ENCODE measurements at regions not wholly inside any gene's neighbourhood (a gene's known extent, or its start where the extent isn't known, plus 50 kb on each side); places are given as distances from the start of the nearest gene placed in this dataset.

DNA sequence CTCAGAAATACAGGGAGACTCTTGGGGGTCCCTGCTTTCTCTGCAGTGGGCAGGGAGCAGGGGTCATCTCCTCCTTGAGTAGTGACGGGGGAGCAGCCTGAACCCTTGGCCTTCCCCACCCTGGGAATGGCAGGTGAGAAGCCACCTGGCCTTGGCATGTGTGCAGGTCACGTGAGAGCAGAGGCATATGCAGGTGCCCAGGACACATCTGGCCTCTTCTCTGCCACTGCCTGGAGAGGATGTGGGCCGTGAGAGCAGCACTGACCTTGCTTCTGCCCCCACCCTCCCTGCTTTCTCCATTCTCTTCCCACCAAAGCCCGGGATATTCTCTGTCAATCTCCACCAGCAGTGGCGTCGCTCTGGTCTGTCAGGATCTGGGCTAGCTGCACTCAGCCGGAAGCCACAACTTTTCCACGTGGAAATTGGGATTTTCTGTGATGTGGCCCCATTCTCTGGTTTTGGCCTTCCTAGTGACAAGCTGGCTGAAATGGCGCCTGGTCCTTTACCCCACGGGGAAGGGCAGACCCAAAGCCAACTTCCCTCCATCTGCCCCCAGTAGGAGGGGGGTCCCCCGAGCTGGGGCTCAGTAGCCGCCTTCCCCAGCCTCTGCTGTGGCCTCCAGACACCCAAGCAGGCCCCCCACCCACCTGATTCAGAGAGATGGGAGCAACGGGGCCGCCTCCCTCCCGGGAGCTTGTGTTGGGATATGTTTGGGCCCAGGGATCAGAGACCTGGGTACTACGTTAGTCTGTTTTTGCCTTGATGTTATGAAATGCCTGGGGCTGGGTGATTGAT is 70.4 kb upstream of the FCN1 start:
- DNase-seq: no peak

DNA sequence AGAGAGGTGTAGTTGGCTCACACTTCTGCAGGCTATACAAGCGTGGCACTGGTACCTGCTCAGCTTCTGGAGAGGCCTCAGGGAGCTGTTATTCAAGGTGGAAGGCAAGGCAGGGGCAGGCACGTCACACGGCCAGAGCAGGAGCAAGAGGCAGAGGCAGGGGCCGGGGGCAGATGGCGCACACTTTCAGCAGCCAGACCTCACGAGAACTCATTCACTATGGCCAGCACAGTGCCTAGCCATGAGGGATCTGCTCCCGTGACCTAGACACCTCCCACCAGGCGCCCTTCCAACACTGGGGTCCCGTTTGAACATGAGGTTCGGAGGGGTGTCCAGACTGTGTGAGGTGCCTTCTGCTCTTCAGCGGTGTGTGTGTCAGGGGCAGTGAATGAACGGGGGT is 71.0 kb upstream of the FCN1 start:
- DNase-seq: no peak

DNA sequence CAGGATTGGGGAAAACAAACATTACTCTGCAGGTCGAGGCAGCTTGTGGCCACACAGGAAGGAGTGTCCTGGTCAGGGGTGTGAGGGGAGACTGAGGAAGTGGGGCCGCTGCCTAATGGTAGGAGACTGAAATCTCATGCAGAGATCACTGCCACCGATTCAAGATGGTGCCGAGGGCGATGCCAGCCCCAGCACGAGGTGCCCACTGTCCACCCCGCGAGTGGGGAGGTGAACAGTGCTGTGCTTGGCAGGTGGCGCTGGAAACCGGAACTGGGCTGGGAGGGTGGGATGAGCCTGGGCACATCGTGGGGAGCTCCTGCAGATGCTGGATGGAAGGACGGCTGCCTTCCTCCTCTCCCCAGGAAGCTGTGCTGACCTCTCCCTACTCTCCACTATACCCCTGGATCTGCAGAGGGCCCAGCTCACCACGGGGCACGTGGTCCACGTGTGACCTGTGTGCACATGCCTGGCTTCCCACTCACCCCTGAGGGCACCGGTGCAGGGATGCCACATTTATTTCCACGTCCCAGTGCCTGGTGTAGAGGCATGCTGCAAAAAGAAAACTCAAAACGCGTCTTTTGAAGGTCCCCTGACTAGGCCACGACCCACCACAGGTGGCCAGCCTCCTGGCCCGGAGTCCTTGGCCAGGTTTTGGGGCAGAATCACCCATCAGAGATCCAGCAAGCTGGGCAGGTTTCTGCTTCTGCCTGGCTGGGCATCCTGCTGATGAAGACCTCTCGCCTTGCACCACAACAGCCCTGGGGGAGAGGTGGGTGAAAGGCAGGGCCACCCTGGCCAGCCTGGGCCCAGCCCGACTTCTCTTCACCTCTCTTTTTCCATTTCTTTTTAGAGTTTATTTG is 71.7 kb upstream of the FCN1 start:
- DNase-seq: no peak

DNA sequence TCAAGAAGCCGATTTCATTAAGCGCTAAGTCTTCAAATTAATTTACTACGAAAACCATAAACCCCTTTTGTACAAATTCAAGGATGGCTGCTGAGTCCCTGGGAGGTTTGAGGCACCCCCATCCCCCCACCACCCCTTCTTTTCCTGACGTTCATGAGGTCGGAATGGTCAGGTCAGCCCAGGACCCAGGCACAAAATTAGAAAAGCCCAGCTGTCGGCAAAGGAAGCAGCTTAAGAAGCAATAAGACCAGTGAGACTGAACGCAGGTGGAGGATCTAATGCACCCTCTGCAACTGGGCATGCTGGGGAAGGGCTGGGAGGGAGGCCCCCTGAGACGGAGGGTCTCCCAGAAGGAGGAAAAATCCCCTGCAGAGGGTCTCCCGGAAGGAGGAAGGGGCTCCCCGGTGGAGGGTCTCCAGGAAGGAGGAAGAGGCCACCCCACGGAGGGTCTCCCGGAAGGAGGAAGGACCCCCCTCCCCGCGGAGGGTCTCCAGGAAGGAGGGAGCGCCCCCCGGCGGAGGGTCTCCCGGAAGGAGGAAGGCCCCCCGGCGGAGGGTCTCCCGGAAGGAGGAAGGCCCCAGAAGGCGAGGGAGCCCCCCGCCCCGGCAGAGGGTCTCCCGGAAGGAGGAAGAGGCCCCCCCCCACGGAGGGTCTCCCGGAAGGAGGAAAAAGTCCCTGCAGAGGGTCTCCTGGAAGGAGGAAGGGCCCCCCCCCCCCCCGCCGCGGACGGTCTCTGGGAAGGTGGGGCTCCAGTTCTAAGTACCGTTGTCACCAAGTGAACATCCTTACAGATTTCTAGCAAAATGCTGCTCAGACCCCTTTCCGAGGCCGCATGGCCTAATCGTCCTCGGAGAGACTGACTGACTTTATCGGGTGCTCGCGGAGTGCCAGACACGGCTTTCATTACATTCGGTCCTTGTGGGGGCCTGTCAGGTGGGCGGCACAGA is 74.4 kb upstream of the FCN1 start:
- no peak for DNase-seq

DNA sequence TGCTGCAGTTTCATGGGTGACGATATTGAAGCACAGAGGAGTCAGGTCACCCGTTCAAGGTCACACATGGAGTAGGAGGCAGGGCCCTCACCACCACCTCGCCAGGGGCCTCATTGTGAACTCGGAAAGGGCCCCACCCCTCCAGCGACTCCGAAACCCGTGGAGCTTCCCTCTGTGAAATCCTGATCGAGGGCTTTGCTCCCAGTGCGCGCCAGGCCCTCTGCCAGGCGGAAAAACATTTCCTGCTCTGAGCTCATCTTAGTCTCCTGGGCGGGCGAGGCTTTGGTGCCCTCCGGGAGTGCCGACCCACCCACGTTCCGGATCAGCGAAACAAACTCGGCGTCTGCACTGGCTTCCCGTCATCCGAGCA is 75.0 kb upstream of the FCN1 start:
- DNase-seq: no peak

DNA sequence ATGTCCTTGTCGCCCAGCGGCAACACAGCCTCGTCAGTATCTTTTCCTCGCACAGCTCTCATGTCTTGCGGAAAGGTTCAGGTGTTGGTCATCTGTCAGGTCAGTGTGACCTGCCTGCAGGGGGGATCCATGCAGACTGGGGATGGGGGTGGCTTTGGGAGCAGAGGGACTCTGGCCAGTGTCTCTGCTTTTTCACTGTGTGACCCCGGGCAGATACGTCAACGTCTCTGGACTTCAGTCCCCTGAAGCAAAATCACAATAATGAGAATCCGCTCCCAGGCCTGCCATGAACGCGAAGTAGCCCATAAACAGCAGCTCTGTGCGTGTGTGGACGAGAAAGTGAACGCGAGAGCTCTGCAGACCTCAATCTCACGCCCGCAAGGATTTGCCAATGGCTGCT is 75.7 kb upstream of the FCN1 start:
- DNase-seq: no peak

DNA sequence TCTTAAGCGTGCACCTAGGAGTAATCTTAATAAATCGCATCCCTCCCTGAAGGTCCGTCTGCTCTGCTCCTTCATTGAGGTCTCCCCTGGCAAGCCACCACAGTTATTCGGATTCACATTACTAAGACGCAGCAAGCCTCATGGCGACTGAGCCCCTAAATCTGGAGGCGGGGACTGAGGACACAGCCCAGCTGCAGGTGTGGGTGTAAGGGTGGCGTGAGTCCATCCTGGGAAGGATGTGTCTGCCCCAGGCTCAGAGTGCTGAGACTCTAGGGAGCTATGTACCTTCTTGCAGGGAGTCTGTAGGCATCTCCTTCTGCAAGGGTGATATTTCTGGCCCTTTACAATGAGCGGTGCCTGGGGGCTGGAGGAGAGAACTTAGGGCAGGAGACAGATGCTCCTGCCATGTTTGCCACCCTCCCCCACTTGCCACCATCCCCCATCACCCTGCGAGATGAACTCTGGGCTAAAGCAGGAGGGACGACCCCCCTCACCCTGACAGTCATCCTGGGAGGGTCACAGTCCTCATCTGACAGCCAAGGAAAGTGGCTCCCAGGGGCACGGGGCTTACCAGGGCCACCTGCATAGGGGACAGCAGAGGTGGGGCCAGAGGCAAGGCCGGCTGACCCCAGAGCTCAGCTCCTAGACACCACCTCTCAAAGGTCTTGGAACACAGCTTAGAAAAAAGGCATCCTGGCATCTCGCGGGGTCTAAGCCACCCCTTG is 76.4 kb upstream of the FCN1 start:
- DNase-seq: no peak

DNA sequence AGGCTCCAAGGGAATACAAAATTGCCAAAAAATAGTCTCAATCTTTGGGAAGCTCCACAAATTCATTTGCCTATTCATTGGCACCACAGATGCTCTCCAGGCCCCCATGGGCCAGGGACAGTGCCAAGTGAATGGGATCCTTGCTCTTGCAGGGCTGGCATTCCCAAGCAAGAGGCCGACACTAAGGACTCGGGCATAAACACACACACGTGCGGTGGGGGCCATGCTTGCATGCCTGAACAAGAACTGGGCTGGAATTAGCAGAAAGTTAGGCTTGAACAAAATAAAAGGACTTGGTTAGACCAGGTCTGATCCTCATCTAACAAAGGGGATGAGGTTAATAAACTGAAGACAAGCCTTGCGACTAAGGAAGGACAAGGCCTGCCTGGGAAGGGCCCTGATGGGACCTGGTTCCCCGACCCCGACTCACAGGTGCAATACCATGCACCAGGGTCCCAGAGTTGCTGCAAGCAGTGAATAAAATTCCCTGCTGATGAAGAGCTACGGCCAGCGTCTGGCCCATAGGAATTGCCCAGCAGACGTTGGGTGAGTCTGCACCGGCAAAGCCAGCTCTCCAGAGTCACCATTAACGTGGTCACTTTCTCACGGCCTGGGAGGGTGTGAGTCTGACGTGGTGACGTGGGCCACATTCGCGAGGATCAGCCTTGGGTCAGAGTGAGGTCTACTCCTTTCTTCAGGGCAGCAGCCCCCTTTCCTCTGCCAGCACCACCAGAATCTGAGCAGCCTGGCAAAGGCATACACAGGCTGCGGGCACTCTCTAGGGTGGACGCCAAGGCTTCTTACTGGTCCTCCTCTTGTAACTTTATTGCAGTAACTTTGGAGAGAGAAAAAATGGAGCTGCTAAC is 77.4 kb upstream of the FCN1 start:
- DNase-seq: no peak

DNA sequence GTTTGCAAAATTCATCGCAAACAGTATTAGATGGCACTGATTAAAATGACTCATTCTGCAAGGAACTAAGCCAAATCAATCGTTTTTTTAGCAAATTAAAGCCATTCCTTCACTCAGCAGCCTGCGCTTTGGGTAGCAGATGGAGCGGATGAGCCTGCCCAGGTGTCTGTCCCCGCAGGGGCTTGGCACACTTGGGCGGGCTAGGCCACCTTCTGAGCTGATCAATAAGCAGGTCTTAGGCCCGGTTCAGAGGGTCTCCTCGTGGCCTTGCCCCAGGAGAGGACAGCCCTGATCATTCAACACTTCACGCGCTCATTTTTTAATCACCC is 78.0 kb upstream of the FCN1 start:
- DNase-seq: no peak

DNA sequence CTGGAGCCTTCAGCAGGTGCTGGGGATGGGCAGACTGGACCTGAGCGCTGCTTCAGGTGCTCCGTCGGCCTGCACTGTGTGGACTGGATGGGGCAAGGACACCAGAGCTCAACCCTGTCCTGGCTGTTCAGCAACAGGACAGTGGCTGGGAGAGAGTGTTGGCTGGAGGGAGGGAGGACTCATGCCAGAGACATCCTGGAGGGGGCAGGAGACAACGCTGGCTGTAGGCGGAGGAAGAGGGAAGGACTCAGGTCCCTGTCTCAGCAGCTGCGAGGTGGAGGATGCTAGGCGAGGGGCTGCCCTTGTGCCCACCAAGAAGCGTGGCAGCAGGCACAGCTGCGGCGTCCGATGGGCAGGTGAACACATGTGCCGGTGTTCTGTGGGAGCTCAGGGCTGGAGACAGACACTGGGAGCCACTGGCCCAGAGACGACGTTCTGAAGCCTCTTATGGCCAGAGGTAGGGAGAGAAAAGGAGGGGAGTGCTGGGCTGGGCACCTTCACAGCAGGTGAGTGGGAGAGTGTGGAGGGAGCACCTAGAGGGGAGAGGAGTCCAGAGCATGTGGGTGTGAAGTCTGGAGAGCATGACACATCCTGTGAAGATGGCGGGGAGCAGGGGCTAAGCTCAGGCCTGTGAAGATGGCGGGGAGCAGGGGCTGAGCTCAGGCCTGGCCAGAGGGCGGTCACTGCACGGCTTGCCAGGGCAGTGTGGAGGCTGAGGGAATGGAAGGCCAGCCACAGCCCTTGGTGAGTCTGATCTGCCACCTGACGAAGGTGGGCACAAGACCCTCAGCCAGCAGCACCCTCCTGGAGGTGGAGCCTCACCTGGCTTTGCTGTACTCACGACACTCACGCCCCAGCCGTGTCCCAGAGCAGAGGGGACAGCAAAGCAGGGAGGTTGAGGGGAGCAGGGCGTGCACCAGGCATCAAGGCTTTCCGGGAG is 79.1 kb upstream of the FCN1 start:
- DNase-seq: no peak

DNA sequence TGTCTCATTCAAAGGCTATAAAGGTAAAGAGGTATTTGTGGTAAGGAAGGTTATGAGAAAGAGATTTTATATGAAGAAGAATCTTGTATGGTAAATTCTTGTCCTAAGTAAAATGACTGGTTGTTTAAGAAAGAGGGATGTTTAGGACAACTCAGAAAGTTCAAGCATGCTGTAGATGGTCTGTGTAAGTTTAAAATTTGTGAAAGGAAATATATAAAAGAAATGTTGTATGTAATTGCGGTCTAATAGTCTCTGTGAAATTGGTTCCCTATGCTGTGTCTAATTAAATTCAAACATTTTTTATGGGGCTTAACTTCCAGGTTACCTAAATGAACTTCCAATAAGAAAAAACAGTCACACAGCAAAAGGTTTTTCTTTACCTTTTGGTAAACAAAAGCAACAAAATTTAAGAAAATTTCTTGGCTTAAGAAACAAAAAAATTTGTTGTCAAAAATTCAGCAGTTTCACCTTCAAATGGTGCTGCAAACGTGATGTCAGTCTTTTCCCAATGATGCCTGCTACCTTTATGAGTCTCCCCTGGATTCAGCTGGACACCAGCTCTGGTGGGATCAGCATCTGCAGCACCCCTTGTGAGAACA is 83.0 kb upstream of the FCN1 start:
- DNase-seq: peak in 1 of 2 experiments; percentile 0

DNA sequence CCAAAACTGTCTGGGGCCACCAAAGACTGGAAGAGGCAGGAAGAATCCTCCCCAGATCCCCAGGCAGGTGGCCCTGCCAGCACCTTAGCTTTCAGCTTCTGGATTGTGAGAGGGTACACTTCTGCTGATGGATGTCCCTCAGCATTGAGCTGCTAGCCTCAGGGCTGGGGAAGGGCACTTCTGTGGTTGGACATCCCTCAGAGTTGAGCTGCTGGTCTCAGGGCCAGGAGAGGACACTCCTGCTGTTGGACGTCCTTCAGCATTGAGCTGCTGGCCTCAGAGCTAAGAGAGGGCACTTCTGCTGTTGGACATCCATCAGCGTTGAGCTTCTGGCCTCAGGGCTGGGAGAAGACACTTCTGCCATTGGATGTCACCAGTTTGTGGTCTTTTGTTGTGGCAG is 83.8 kb upstream of the FCN1 start:
- DNase-seq: no peak

DNA sequence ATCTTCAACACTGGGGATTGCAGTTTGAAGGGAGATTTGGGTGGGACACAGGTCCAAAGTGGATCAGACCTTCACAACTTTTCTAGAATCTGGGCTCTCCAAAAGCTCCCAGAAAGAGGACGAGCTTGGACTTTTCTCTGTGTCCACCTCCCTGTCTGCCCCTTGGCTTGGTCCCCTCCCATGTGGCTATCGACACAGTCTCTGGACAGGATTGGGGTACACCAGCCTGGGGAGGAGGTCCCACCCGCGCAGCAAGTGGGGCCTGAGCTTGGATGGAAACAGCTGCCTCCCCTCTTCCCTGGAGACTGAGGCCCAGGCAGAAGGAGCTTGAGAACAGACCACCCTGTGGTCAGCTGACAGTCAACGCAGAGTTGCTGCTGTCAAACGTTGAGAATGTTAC is 84.6 kb upstream of the FCN1 start:
- DNase-seq: no peak

DNA sequence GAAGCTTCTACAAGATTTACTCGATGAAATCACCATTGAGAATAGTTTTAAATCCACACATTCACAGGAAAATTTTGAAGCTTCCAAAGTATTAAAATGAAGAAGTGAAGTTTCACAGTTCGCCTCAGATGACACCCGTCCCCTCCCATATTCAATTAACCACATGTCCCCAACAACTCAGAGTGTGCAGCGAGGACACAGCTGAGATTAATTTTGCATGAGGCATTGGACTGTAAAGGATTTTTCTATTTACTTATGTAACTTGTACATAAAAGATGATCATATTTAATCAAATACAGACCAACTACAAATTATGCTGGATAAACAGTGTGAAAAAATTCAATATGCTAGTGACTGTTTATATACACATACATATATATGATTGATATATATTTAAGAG is 84.7 kb upstream of the OLFM1 start:
- DNase-seq: no peak

DNA sequence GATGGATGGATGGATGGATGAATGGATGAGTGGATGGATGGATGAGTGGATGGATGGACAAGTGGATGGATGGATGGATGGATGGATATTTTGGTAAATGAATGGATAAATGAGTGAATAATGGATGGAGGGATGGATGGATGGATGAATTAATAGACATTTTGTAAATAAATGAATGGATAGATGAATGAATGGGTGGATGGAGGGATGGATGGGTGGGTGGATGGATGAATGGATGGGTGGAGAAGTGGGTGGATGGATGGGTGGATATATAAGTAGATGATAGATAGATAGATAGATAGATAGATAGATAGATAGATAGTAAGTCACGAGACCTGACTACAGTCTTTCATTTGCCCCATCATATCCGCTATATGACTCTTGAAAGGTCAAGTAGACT is 82.7 kb upstream of the OLFM1 start:
- DNase-seq: no peak

DNA sequence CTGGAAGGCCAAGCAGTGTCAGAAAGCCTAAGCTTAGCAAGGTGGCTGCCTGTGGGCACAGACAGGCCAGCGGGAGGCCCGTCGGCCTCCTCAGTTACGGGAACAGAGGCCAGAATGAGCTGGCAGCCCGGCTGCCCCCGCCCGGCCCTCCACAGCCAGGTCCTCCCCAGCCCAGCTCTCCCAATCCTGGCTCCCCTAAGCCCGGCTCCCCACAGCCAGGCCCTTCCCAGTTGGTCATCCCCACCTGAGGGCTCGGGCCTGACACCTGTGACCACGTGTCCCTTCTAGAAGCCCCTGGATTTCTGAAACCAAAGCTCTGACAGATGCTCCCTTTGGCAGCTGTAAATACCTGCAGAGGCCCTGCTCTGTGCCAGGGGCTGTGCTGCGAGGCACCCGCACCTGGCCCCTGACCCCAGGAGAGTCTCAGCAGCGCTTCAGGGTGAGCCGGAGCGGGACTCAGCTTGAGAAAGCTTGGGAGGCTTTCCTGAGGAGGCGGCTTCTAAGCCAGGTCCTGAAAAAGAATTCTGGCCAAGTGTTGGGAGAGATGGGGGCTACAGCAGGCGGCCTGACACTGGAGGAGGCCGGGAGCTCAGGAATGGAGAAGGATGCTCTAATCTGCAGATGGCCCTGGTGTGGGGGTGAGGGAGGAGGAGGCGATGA is 80.4 kb upstream of the OLFM1 start:
- no peak for DNase-seq

DNA sequence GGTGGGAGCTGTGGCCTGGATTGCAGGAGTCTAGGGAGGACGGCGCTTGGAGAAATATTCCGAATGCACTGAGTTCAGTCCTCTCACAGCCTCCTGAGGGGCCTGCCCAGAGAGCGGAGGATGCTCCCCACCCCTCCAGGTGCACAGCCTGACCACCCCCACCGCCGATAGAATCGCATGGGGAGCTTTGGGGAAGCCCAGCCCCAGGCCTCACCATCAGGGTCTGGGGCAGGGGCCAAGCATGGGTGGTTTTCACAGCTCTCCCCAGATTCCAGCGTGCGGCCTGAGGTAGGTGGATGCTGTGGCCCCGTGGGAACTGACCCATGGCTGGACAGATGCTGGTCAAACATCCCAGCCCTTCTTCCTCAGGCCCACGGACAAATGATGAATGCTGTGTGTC is 79.9 kb upstream of the OLFM1 start:
- DNase-seq: no peak

DNA sequence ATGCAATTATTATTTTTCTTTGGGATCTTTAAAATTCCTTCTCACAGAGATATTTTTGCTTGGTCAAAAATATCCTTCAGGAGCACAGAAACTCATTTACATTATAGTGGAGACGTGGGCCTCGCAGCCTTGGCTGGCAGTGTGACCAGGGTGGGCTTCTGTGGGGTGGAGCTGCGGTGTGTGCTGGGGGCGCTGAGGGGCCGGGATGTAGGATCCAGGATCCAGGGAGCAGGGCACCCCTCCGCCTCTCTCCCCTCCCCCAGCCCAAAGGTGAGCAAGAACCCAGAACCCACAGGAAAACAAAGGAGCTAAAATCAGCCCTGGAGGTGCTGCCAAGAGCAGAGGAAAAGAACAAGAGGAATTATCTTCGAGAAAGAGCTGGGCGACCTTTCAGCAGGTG is 79.1 kb upstream of the OLFM1 start:
- DNase-seq: no peak

DNA sequence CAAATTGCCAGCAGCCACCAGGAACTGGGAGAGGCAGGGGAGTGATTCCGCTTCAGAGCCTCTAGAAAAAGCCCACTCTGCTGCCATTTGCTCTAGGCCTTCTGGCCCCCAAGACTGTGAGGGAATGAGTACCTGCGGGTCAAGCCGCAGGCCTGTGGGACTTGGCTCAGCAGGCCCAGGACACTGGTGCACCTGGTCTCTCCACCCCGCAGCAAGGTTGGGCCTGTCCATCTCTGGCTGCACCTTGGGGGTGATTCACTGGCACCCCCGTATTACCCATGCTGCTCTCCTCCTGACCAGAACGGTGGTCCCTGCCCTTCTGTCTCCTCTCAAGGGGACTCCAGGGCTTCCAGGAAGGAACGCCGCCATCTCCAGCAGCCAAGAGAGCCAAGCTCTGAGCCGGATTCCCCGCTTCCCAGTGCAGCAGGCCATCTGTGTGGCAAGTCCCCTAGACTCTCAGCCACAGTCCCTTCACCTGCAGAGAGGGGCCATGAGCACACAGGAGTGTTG is 78.4 kb upstream of the OLFM1 start:
- no peak for DNase-seq

Data from Kasumi-1 (cell line).